ENCODE measurements at regions not wholly inside any gene's neighbourhood (a gene's known extent, or its start where the extent isn't known, plus 50 kb on each side); places are given as distances from the start of the nearest gene placed in this dataset.
"Not testable (repeated sequence)": the region's sequence is repeated elsewhere in the genome, so short reads cannot be mapped to it uniquely, and the experiment has no call there.

DNA sequence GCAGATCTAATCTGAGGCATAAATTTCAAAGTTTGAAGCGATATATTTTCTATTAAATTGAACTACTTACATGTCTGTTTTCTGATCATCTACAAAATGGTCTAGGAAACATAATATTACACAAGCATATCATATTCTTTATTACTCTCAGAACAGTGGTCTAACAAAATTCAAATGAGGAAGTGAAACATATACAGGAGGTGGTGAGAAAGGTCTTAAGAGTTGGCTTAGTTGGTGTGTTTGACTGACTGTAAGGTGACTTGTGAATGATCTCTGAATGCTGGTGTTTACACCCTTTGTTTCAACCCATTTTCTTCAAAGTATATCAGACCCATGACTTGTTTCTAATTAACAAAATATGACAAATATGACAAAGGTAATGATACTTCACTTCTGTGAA is 1156.8 kb downstream of the SLC16A7 start:
- Mint-ChIP-seq H3K4me1 (no peaks in the 10 kb centered on the region), H3K4me3 (no peak overlapping the region), H3K27me3 (ENCODE audit: low read depth, poor library complexity) (peaks cover 4% of the 10 kb centered on the region), H3K36me3 (ENCODE audit: low read depth) (no peaks in the 10 kb centered on the region), H3K27ac (no peak overlapping the region), H3K9me3 (peaks cover 14% of the 10 kb centered on the region)
- TF ChIP-seq, protein P1, sequence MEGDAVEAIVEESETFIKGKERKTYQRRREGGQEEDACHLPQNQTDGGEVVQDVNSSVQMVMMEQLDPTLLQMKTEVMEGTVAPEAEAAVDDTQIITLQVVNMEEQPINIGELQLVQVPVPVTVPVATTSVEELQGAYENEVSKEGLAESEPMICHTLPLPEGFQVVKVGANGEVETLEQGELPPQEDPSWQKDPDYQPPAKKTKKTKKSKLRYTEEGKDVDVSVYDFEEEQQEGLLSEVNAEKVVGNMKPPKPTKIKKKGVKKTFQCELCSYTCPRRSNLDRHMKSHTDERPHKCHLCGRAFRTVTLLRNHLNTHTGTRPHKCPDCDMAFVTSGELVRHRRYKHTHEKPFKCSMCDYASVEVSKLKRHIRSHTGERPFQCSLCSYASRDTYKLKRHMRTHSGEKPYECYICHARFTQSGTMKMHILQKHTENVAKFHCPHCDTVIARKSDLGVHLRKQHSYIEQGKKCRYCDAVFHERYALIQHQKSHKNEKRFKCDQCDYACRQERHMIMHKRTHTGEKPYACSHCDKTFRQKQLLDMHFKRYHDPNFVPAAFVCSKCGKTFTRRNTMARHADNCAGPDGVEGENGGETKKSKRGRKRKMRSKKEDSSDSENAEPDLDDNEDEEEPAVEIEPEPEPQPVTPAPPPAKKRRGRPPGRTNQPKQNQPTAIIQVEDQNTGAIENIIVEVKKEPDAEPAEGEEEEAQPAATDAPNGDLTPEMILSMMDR (IDR thresholded peaks at IDR 0.05), result no peak
- DNase-seq, result no peak

DNA sequence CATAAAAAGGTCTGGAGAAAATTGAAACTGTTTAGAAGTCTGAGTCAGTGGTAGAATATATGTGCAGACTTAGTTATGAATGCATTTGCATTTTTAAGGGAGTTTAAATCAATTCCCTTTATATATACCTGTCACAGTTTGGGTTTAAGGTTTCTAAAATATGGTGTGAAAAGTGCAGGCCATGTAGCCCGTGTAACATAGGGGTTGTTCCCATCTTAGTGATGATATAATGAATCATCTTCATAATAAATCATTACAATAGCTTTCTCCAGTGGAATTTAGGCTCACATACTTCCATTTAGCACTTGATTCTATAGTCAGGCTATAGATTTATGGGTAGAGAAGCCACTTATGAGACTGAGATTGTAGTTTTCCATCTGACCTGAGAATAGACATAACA is 1162.4 kb downstream of the SLC16A7 start:
- Mint-ChIP-seq H3K4me1 (no peaks in the 10 kb centered on the region), H3K27me3 (ENCODE audit: low read depth, poor library complexity) (no peaks in the 10 kb centered on the region), H3K4me3 (no peak overlapping the region), H3K36me3 (ENCODE audit: low read depth) (no peaks in the 10 kb centered on the region), H3K9me3 (no peaks in the 10 kb centered on the region), H3K27ac (no peak overlapping the region)
- DNase-seq, result no peak
- TF ChIP-seq, protein P1 (IDR thresholded peaks at IDR 0.05), result no peak

DNA sequence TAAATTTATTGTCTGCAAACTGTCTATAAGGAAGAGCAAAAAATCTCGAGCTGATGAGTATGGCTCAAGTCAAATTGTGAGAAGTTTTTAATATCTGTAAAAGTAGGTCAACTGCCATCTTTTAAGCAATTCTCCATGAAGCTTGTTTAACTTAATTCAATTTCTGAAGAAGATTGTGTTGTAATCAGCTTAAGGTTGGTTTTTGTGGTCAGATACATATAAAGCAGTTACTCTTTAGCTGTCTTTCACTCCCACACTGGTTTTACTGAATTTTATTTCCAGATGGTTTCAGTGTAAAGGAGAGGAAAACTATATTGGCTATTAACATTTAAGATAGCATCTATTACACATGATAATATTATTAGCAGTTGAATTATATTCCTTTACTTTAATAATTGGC is 1165.1 kb downstream of the SLC16A7 start:
- Mint-ChIP-seq H3K27ac (no peak overlapping the region), H3K36me3 (ENCODE audit: low read depth) (no peaks in the 10 kb centered on the region), H3K27me3 (ENCODE audit: low read depth, poor library complexity) (no peaks in the 10 kb centered on the region), H3K4me1 (no peaks in the 10 kb centered on the region), H3K4me3 (no peak overlapping the region), H3K9me3 (peaks cover 8% of the 10 kb centered on the region)
- DNase-seq, result no peak
- TF ChIP-seq, protein P1 (IDR thresholded peaks at IDR 0.05), result no peak

DNA sequence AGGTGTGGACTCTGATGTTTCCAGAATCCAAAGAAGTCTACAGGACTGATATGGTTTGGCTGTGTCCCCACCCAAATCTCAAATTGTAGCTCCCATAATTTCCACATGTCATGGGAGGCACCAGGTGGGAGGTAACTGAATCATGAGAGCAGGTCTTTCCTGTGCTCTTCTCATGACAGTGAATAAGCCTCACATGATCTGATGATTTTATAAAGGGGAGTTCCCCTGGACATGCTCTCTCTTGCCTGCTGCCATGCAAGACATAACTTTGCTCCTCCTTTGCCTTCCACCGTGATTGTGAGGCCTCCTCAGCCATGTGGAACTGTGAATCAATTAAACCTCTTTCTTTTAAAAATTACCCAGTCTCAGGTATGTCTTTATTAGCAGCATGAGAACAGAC is 1205.3 kb downstream of the SLC16A7 start:
- not testable (repeated sequence) for H3K27me3 Mint-ChIP-seq (ENCODE audit: low read depth, poor library complexity)

DNA sequence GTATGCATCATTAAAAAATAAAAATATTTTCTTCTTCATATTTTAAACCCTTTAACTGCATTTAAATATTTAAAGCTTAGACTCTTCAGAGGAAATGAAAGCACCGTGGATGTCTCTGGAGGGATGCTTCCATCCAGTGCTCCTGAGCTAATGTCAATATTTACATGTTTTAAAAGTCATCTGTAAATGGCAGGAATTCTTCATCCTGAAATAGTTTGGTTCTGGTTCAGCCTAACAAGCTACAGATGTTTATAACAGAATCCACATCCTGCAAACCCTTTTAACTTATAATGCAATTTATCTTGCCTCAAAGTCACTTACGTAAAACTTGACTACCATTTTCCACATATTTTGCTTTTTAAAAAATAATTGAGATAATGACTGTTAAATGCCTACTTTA is 1207.3 kb downstream of the SLC16A7 start:
- no peaks in the 10 kb centered on the region for H3K4me1 Mint-ChIP-seq
- no peaks in the 10 kb centered on the region for H3K9me3 Mint-ChIP-seq
- TF ChIP-seq, protein P1 (IDR thresholded peaks at IDR 0.05), result no peak
- no peaks in the 10 kb centered on the region for H3K36me3 Mint-ChIP-seq (ENCODE audit: low read depth)
- DNase-seq, result no peak
- H3K27ac Mint-ChIP-seq, result no peak overlapping the region
- no peaks in the 10 kb centered on the region for H3K27me3 Mint-ChIP-seq (ENCODE audit: low read depth, poor library complexity)
- no peak overlapping the region for H3K4me3 Mint-ChIP-seq

More for the DNA sequence above, 1205.3 kb downstream of the SLC16A7 start:
- H3K4me1 Mint-ChIP-seq; H3K9me3 Mint-ChIP-seq; H3K27ac Mint-ChIP-seq; H3K4me3 Mint-ChIP-seq; H3K36me3 Mint-ChIP-seq (ENCODE audit: low read depth); DNase-seq: not testable (repeated sequence)

DNA sequence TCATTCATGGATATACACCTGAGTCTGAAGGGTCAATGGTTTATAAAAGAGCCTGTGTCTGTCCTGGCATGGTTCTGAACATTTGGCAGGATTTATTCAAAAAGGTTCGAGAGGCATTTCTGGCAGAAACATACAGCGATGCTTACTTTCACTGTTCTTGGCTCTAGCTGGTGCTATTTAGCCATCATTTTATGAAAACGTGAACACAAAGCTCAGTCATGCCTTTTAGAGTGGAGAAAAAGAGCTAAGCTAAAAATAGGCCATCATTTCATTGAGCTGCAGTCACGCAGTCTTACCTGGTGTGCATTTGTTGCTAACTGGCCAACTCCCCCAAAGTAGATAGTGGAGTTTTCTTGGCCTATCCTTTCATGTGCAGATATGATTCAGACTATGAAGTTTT is 1209.5 kb downstream of the SLC16A7 start:
- TF ChIP-seq, protein P1 (IDR thresholded peaks at IDR 0.05), result no peak
- no peak for DNase-seq
- Mint-ChIP-seq H3K27me3 (ENCODE audit: low read depth, poor library complexity) (no peaks in the 10 kb centered on the region), H3K27ac (no peak overlapping the region), H3K4me3 (no peak overlapping the region), H3K9me3 (peaks cover 5% of the 10 kb centered on the region), H3K4me1 (no peaks in the 10 kb centered on the region), H3K36me3 (ENCODE audit: low read depth) (no peaks in the 10 kb centered on the region)

Data from nephron progenitor cell (in vitro differentiated cells).